ENCODE measurements at regions not wholly inside any gene's neighbourhood (a gene's known extent, or its start where the extent isn't known, plus 50 kb on each side); places are given as distances from the start of the nearest gene placed in this dataset.

DNA sequence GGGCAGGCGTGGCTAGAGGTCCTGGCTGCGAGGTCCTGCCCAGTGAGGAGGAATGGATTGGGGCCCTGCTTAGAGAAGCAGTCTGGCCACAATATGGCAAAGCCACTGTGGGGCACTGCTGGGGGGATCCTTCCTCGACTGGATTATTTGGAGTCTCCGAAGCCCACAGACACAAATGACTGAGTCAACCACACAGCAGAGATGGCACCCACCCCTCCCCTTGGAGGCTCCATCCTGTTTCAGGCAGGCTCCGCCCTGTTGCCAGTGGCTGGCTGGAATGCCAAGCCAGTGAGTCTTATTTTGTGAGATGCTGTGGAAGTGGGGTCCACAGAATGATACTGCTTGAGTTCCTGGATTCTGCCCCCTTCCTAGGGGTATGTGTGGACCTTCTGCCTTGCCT lies 363.9 kb downstream of the PPP1R2C start:
- TF ChIP-seq, protein P1, sequence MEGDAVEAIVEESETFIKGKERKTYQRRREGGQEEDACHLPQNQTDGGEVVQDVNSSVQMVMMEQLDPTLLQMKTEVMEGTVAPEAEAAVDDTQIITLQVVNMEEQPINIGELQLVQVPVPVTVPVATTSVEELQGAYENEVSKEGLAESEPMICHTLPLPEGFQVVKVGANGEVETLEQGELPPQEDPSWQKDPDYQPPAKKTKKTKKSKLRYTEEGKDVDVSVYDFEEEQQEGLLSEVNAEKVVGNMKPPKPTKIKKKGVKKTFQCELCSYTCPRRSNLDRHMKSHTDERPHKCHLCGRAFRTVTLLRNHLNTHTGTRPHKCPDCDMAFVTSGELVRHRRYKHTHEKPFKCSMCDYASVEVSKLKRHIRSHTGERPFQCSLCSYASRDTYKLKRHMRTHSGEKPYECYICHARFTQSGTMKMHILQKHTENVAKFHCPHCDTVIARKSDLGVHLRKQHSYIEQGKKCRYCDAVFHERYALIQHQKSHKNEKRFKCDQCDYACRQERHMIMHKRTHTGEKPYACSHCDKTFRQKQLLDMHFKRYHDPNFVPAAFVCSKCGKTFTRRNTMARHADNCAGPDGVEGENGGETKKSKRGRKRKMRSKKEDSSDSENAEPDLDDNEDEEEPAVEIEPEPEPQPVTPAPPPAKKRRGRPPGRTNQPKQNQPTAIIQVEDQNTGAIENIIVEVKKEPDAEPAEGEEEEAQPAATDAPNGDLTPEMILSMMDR (IDR thresholded peaks at IDR 0.05; ENCODE audit: low read depth, low read length): no peak
- TF ChIP-seq EZH2phosphoT487 (IDR thresholded peaks at IDR 0.05; ENCODE audit: low read depth): no peak

Measured in OCI-LY3 (cell line).